Mucosa of rectum (tissue), 2 donors: ENCODE measurements at regions not wholly inside any gene's neighbourhood (a gene's known extent, or its start where the extent isn't known, plus 50 kb on each side); places are given as distances from the start of the nearest gene placed in this dataset.

ENCODE experiments used
- H3K27ac ChIP-seq, 2 donors: one replicate each; pipeline ENCODE4 v1.7.0; 2013; ENCODE audit warnings: inconsistent platforms in 2 of 2, low read depth in 2 of 2, low read length in 2 of 2
- H3K27me3 ChIP-seq, 2 donors: one replicate each; pipeline ENCODE4 v1.7.0; 2013; ENCODE audit warnings: low read length in 2 of 2; ENCODE audit not compliant: control insufficient read depth in 2 of 2, insufficient read depth in 2 of 2
- H3K36me3 ChIP-seq, 2 donors: one replicate each; pipeline ENCODE4 v1.7.0; 2013; ENCODE audit warnings: low read length in 2 of 2; ENCODE audit not compliant: control insufficient read depth in 2 of 2, insufficient read depth in 2 of 2
- H3K4me1 ChIP-seq, 2 donors: one replicate each; pipeline ENCODE4 v1.7.0; 2013; ENCODE audit warnings: low read length in 2 of 2, mild to moderate bottlenecking in 1 of 2; ENCODE audit not compliant: control insufficient read depth in 2 of 2, insufficient read depth in 2 of 2
- H3K4me3 ChIP-seq, 2 donors: one replicate each; pipeline ENCODE4 v1.7.0; 2013; ENCODE audit warnings: low read length in 2 of 2
- H3K9ac ChIP-seq, 2 donors: one replicate each; pipeline ENCODE4 v1.7.0; 2013; ENCODE audit warnings: low read length in 2 of 2, low read depth in 1 of 2, mild to moderate bottlenecking in 1 of 2
- H3K9me3 ChIP-seq, 2 donors: one replicate each; pipeline ENCODE4 v1.7.0; 2013; ENCODE audit warnings: low read length in 2 of 2; ENCODE audit not compliant: control insufficient read depth in 2 of 2
- donor health status: healthy.
- donor health status: Normal muscosa, but diverticular disease.

- Histone ChIP-seq H3K27ac (no peak overlapping the region), H3K9me3 (no peaks in the 10 kb centered on the region), H3K36me3 (no peaks in the 10 kb centered on the region), H3K27me3 (no peaks in the 10 kb centered on the region), H3K4me3 (no peak overlapping the region), H3K4me1 (no peaks in the 10 kb centered on the region), H3K9ac (no peak overlapping the region)
Observed at GRCh38 chr1:229964281-229964680, 102.8 kb upstream of the GALNT2 start.

DNA sequence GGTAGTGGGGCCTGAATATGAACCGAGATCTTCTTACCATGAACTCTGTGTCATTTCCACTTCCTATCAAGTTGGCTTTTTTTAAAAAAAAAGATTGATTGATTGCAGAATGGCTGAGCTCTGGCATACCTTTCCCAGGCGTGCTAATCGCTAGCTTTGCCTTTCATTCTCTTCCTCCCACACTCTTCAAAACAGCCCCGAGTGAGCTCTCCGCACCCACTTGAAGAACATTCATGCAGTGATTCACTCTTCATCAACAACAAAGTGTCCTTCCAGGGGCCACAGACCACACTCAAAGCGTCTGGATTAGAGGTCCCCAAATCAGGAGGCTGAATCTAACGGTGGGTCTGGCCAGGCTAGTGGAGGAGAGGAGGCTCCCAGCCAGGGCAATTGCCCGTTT is 96.3 kb upstream of the GALNT2 start:
- Histone ChIP-seq H3K36me3 (no peaks in the 10 kb centered on the region), H3K27ac (no peak overlapping the region), H3K9me3 (no peaks in the 10 kb centered on the region), H3K9ac (no peak overlapping the region), H3K4me3 (no peak overlapping the region), H3K4me1 (no peaks in the 10 kb centered on the region), H3K27me3 (no peaks in the 10 kb centered on the region)

DNA sequence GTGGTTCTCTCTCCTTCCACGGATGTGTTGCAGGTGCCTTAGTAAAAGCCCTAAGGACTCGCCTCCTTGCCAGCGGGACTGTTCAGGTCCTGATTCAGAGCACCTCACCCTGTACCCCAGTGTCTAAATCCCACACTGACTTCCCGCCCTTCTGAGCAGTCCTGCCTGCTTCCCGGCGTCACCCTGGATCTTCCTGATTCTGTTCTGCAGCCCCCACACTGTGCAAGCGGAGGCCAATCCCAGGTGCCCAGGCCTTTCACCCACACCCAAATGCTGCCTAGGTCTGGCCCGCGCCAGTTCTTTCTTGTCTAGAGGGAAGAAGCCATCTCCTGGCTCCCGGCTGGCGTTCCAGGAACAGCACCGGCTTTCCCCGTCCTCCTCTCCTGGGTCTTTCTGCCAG is 95.9 kb upstream of the GALNT2 start:
- H3K9me3 ChIP-seq, result peaks cover 4% of the 10 kb centered on the region in 2 donors
- no peaks in the 10 kb centered on the region for H3K4me1 ChIP-seq
- no peak overlapping the region for H3K9ac ChIP-seq
- H3K27me3 ChIP-seq, result no peaks in the 10 kb centered on the region
- no peak overlapping the region for H3K27ac ChIP-seq
- no peaks in the 10 kb centered on the region for H3K36me3 ChIP-seq
- no peak overlapping the region for H3K4me3 ChIP-seq

DNA sequence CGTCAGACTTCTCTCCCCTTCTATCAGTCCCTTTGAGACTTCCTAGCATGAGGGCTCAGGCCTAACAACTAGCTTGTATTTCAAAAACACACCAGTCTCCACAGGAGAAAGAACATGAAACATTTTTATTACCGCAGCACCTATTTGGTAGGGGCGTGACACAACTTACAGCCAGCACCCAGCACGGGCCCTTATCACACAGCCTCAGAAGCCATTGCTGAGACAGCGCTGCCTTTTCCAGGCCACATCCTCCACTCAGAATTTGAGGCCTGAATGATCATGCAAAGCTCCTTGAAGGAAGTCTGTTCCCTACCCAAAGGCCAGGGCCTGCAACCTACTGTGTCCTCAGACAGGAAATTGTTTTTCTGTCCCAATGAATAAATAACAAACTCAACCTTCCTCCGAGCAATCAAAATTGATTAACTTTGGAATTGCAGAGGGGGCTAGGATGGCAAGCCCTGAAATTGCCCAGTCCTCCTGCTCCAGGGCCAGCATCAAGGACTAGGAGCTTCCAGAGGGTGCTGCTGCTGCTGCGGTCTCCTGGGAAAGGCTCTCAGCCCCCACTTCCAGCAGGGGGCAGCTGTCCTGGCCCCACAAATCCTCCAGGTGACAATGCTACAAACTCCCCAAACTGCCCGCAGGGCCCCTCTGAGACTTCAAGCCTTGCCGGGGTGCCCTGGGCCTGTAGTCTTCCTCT is 94.3 kb upstream of the GALNT2 start:
- no peak overlapping the region for H3K4me3 ChIP-seq
- H3K27me3 ChIP-seq, result no peaks in the 10 kb centered on the region
- no peak overlapping the region for H3K9ac ChIP-seq
- H3K27ac ChIP-seq, result no peak overlapping the region
- no peaks in the 10 kb centered on the region for H3K4me1 ChIP-seq
- H3K9me3 ChIP-seq, result peaks cover 4 to 5% of the 10 kb centered on the region in 2 donors
- H3K36me3 ChIP-seq, result no peaks in the 10 kb centered on the region

DNA sequence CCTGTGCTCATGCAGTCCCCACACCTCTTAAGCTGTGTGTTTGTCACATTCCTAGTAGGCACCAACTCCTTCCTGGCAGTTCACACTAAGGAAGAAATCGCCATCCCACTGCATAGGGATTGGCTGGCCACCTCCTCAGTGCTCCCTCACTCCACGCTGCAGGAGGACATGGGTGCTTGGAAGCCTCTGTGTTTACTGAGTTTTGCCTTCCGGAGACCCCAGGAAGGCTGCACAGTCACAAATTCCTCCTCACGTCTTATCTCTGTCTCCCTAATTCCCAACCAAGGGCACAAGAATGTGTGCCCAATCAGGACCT is 93.8 kb upstream of the GALNT2 start:
- Histone ChIP-seq H3K36me3 (no peaks in the 10 kb centered on the region), H3K27me3 (no peaks in the 10 kb centered on the region), H3K4me1 (no peaks in the 10 kb centered on the region), H3K27ac (no peak overlapping the region), H3K9me3 (peaks cover 4 to 5% of the 10 kb centered on the region in 2 donors), H3K9ac (no peak overlapping the region), H3K4me3 (no peak overlapping the region)

DNA sequence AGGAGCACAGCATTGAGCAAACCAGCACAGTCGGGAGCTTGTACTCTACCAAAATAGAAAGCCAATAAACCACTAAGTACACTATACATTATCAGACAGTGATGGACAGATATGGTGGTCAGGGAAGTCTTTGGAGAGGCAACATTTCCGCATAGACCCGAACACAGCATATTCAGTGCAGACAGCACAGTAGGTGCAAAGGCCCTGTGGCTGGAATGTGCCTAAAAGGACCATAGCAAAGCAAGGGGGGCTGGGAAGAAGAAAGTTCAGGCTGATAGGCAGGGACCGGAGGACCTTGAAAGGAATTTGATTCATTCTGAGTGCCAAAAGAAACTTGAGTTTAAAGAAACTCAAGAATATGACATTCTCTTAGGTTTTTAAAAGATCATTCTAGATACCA is 92.0 kb upstream of the GALNT2 start:
- Histone ChIP-seq H3K9ac (no peak overlapping the region), H3K4me3 (no peak overlapping the region), H3K27ac (no peak overlapping the region), H3K9me3 (peaks cover 4 to 5% of the 10 kb centered on the region in 2 donors), H3K27me3 (no peaks in the 10 kb centered on the region), H3K36me3 (no peaks in the 10 kb centered on the region), H3K4me1 (no peaks in the 10 kb centered on the region)

- no peak overlapping the region for H3K4me3 ChIP-seq
- no peaks in the 10 kb centered on the region for H3K27me3 ChIP-seq
- H3K27ac ChIP-seq, result no peak overlapping the region
- no peaks in the 10 kb centered on the region for H3K4me1 ChIP-seq
- H3K9ac ChIP-seq, result no peak overlapping the region
- peaks cover 4 to 5% of the 10 kb centered on the region in 2 donors for H3K9me3 ChIP-seq
- no peaks in the 10 kb centered on the region for H3K36me3 ChIP-seq
Observed at GRCh38 chr1:229980009-229980408, 87.0 kb upstream of the GALNT2 start.

GRCh38 chr1:229981736-229982135 is 85.3 kb upstream of the GALNT2 start:
- Histone ChIP-seq H3K4me1 (peaks cover 0 to 3% of the 10 kb centered on the region in 2 donors), H3K27me3 (no peaks in the 10 kb centered on the region), H3K9me3 (no peaks in the 10 kb centered on the region), H3K27ac (no peak overlapping the region), H3K9ac (no peak overlapping the region), H3K4me3 (no peak overlapping the region), H3K36me3 (no peaks in the 10 kb centered on the region)

- H3K9me3 ChIP-seq, result no peaks in the 10 kb centered on the region
- no peak overlapping the region for H3K27ac ChIP-seq
- H3K27me3 ChIP-seq, result no peaks in the 10 kb centered on the region
- peaks cover 0 to 3% of the 10 kb centered on the region in 2 donors for H3K4me1 ChIP-seq
- H3K36me3 ChIP-seq, result no peaks in the 10 kb centered on the region
- H3K9ac ChIP-seq, result no peak overlapping the region
- H3K4me3 ChIP-seq, result no peak overlapping the region
Observed at GRCh38 chr1:229984310-229984991, 82.6 kb upstream of the GALNT2 start.

- Histone ChIP-seq H3K9ac (no peak overlapping the region), H3K27ac (no peak overlapping the region), H3K4me1 (peaks cover 0 to 3% of the 10 kb centered on the region in 2 donors), H3K4me3 (no peak overlapping the region), H3K36me3 (no peaks in the 10 kb centered on the region), H3K9me3 (no peaks in the 10 kb centered on the region), H3K27me3 (no peaks in the 10 kb centered on the region)
Observed at GRCh38 chr1:229984992-229985612, 81.9 kb upstream of the GALNT2 start.
